ENCODE measurements at regions not wholly inside any gene's neighbourhood (a gene's known extent, or its start where the extent isn't known, plus 50 kb on each side); places are given as distances from the start of the nearest gene placed in this dataset.

- H3K27ac ChIP-seq = no peak overlapping the region
- intact Hi-C loops (cut with DNase I; ENCODE audit: low total_unique reads) = no loop called here
- no peaks in the 10 kb centered on the region for H3K4me1 ChIP-seq
- no peaks in the 10 kb centered on the region for H3K27me3 ChIP-seq
- no peaks in the 10 kb centered on the region for H3K36me3 ChIP-seq
- no peak for DNase-seq (ENCODE audit: low spot score in 2 of 2)
- no peak for TF ChIP-seq CTCF (IDR thresholded peaks at IDR 0.05)
- H3K9me3 ChIP-seq = no peaks in the 10 kb centered on the region
- H3K4me3 ChIP-seq = no peak overlapping the region
Observed at GRCh38 chr15:67972377-67972776, 81.7 kb upstream of the PIAS1 start.

GRCh38 chr15:67973846-67974245 lies 80.3 kb upstream of the PIAS1 start:
- TF ChIP-seq CTCF (IDR thresholded peaks at IDR 0.05) = no peak
- TF ChIP-seq POLR2A (IDR thresholded peaks at IDR 0.05) = no peak
- TF ChIP-seq POLR2AphosphoS5 (IDR thresholded peaks at IDR 0.05) = no peak
- intact Hi-C loops (cut with DNase I; ENCODE audit: low total_unique reads) = no loop called here
- H3K36me3 ChIP-seq = no peaks in the 10 kb centered on the region
- no peaks in the 10 kb centered on the region for H3K27me3 ChIP-seq
- no peak overlapping the region for H3K27ac ChIP-seq
- H3K9me3 ChIP-seq = no peaks in the 10 kb centered on the region
- H3K4me3 ChIP-seq = no peak overlapping the region
- H3K4me1 ChIP-seq = no peaks in the 10 kb centered on the region
- DNase-seq (ENCODE audit: low spot score in 2 of 2) = no peak

- H3K4me1 ChIP-seq = no peaks in the 10 kb centered on the region
- DNase-seq (ENCODE audit: low spot score in 2 of 2) = no peak
- H3K36me3 ChIP-seq = no peaks in the 10 kb centered on the region
- intact Hi-C loops (cut with DNase I; ENCODE audit: low total_unique reads) = no loop called here
- no peaks in the 10 kb centered on the region for H3K27me3 ChIP-seq
- TF ChIP-seq POLR2AphosphoS5 (IDR thresholded peaks at IDR 0.05) = no peak
- TF ChIP-seq POLR2A (IDR thresholded peaks at IDR 0.05) = no peak
- TF ChIP-seq CTCF (IDR thresholded peaks at IDR 0.05) = no peak
- no peak overlapping the region for H3K4me3 ChIP-seq
- no peak overlapping the region for H3K27ac ChIP-seq
- no peaks in the 10 kb centered on the region for H3K9me3 ChIP-seq
Observed at GRCh38 chr15:67976506-67977073, 77.5 kb upstream of the PIAS1 start.

GRCh38 chr15:67977414-67978089 lies 76.6 kb upstream of the PIAS1 start:
- no peaks in the 10 kb centered on the region for H3K27me3 ChIP-seq

More at GRCh38 chr15:67977414-67978089, 76.6 kb upstream of the PIAS1 start:
- Histone ChIP-seq H3K4me1 (no peaks in the 10 kb centered on the region), H3K9me3 (no peaks in the 10 kb centered on the region), H3K4me3 (no peak overlapping the region), H3K27ac (no peak overlapping the region), H3K36me3 (no peaks in the 10 kb centered on the region)
- TF ChIP-seq POLR2AphosphoS5 (IDR thresholded peaks at IDR 0.05) = no peak
- no peak for TF ChIP-seq POLR2A (IDR thresholded peaks at IDR 0.05)
- no peak for TF ChIP-seq CTCF (IDR thresholded peaks at IDR 0.05)
- intact Hi-C loops (cut with DNase I; ENCODE audit: low total_unique reads) = no loop called here
- DNase-seq (ENCODE audit: low spot score in 2 of 2) = no peak

All from breast epithelium (tissue), 4 donors.